ENCODE measurements at regions not wholly inside any gene's neighbourhood (a gene's known extent, or its start where the extent isn't known, plus 50 kb on each side); places are given as distances from the start of the nearest gene placed in this dataset.

DNA sequence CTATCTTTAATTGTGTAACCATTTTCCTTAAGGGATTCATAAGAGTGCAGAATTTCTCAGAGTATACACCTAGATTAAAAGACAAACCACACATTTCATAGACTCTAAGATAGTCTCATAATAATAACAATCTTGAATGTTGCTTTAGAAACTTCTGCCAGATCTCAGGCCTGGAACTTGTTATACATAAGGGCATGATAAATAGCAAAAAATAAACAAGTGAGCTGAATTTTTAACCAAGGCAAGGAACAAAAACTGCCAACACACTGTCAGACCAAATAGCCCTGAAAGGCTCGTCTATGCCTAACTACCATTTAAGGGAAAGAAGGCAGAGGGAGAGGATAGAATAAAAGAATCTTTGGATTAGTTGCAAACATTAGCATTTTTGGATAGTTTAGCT lies 65.8 kb upstream of the SEMA3C start:
- Mint-ChIP-seq H3K4me3 (ENCODE audit: unreplicated experiment) (no peak overlapping the region), H3K36me3 (ENCODE audit: insufficient read depth, unreplicated experiment) (no peaks in the 10 kb centered on the region), H3K27me3 (ENCODE audit: insufficient read depth, unreplicated experiment) (no peaks in the 10 kb centered on the region), H3K4me1 (ENCODE audit: low read depth, unreplicated experiment) (no peaks in the 10 kb centered on the region), H3K27ac (ENCODE audit: unreplicated experiment) (no peak overlapping the region), H3K9me3 (ENCODE audit: unreplicated experiment) (no peaks in the 10 kb centered on the region)
- POLR2A ChIA-PET = no interaction called here
- TF ChIP-seq, protein P1, sequence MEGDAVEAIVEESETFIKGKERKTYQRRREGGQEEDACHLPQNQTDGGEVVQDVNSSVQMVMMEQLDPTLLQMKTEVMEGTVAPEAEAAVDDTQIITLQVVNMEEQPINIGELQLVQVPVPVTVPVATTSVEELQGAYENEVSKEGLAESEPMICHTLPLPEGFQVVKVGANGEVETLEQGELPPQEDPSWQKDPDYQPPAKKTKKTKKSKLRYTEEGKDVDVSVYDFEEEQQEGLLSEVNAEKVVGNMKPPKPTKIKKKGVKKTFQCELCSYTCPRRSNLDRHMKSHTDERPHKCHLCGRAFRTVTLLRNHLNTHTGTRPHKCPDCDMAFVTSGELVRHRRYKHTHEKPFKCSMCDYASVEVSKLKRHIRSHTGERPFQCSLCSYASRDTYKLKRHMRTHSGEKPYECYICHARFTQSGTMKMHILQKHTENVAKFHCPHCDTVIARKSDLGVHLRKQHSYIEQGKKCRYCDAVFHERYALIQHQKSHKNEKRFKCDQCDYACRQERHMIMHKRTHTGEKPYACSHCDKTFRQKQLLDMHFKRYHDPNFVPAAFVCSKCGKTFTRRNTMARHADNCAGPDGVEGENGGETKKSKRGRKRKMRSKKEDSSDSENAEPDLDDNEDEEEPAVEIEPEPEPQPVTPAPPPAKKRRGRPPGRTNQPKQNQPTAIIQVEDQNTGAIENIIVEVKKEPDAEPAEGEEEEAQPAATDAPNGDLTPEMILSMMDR (IDR thresholded peaks at IDR 0.05; ENCODE audit: insufficient read depth in 1 of 2, low read depth in 1 of 2, low read length in 1 of 2, severe bottlenecking in 1 of 2, unreplicated experiment in 1 of 2) = no peak
- CTCF ChIA-PET = no interaction called here
- BruUV-seq (replicated peaks) = no TSS peak
- Histone ChIP-seq H3K9me3 (peaks cover 5% of the 10 kb centered on the region; the same call in 1 of the 2 replicates), H3K4me3 (ENCODE audit: low read depth, low read length) (no peak overlapping the region), H3K27me3 (replicated peaks; ENCODE audit: control insufficient read depth, insufficient read depth, low read length) (no peaks in the 10 kb centered on the region), H3K4me1 (no peaks in the 10 kb centered on the region), H3K36me3 (ENCODE audit: control insufficient read depth, insufficient read depth, low read length) (no peaks in the 10 kb centered on the region)
- DNase-seq = no peak
- intact Hi-C loops (cut with micrococcal nuclease; ENCODE audit: unreplicated experiment) = no loop called here

DNA sequence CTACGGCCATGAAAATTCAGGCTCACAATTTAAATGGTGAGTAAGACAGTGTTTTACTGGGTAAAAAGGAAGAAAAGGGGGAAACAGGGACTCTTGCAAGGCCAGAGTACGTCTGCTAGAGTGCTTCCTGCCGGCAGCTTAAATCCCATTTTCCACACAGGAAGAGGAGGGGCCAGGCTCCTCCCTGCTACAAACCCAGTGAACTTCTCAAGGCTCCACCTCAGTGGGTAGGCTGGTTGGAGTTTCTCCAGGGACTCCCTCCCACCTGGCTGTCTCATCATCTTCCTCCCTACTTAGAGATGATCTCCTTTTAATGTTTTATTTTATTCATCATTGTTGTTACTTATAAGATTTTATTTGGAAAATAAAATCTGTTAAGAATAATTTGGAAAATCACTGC lies 62.6 kb upstream of the SEMA3C start:
- CTCF ChIA-PET = no interaction called here
- no peaks in the 10 kb centered on the region for H3K4me1 ChIP-seq

DNA sequence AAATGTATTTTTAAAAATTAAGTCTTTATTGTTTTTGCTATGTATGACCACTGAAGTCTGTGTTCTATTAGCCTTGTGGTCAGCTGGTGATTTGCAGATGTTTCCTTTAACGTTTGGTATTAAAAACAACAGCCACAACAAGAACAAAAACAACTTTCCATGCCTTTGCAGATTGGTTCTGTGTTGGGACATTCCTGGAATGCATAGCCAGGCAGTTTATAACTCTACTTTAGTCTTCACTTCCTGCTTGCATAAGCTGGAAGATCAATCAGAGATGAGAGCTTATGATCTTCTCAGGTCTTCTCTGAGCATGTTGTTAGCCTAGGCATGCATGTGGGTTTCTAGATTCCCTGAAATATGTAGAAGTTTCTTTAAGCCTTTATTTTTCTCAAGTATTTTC lies 58.9 kb upstream of the SEMA3C start:
- POLR2A ChIA-PET = no interaction called here
- Histone ChIP-seq H3K27me3 (replicated peaks; ENCODE audit: control insufficient read depth, insufficient read depth, low read length) (no peaks in the 10 kb centered on the region), H3K9me3 (peaks cover 8% of the 10 kb centered on the region; the same call in 1 of the 2 replicates), H3K36me3 (ENCODE audit: control insufficient read depth, insufficient read depth, low read length) (no peaks in the 10 kb centered on the region), H3K4me3 (ENCODE audit: low read depth, low read length) (no peak overlapping the region), H3K4me1 (no peaks in the 10 kb centered on the region)
- H3K4me3 Mint-ChIP-seq (ENCODE audit: unreplicated experiment) = no peak overlapping the region
- H3K36me3 Mint-ChIP-seq (ENCODE audit: insufficient read depth, unreplicated experiment) = no peaks in the 10 kb centered on the region
- intact Hi-C loops (cut with micrococcal nuclease; ENCODE audit: unreplicated experiment) = no loop called here
- H3K4me1 Mint-ChIP-seq (ENCODE audit: low read depth, unreplicated experiment) = no peaks in the 10 kb centered on the region
- DNase-seq = no peak
- no peaks in the 10 kb centered on the region for H3K27me3 Mint-ChIP-seq (ENCODE audit: insufficient read depth, unreplicated experiment)
- TF ChIP-seq, protein P1 (IDR thresholded peaks at IDR 0.05; ENCODE audit: insufficient read depth in 1 of 2, low read depth in 1 of 2, low read length in 1 of 2, severe bottlenecking in 1 of 2, unreplicated experiment in 1 of 2) = no peak
- H3K27ac Mint-ChIP-seq (ENCODE audit: unreplicated experiment) = no peak overlapping the region
- CTCF ChIA-PET = no interaction called here
- peaks cover 26% of the 10 kb centered on the region for H3K9me3 Mint-ChIP-seq (ENCODE audit: unreplicated experiment)
- BruUV-seq (replicated peaks) = no TSS peak

More for the DNA sequence above, 62.6 kb upstream of the SEMA3C start:
- Mint-ChIP-seq H3K9me3 (ENCODE audit: unreplicated experiment) (peaks cover 12% of the 10 kb centered on the region), H3K4me1 (ENCODE audit: low read depth, unreplicated experiment) (no peaks in the 10 kb centered on the region), H3K27me3 (ENCODE audit: insufficient read depth, unreplicated experiment) (no peaks in the 10 kb centered on the region), H3K4me3 (ENCODE audit: unreplicated experiment) (no peak overlapping the region), H3K27ac (ENCODE audit: unreplicated experiment) (no peak overlapping the region), H3K36me3 (ENCODE audit: insufficient read depth, unreplicated experiment) (no peaks in the 10 kb centered on the region)
- H3K27me3 ChIP-seq (replicated peaks; ENCODE audit: control insufficient read depth, insufficient read depth, low read length) = no peaks in the 10 kb centered on the region
- TF ChIP-seq, protein P1 (IDR thresholded peaks at IDR 0.05; ENCODE audit: insufficient read depth in 1 of 2, low read depth in 1 of 2, low read length in 1 of 2, severe bottlenecking in 1 of 2, unreplicated experiment in 1 of 2) = no peak
- BruUV-seq (replicated peaks) = no TSS peak
- no peaks in the 10 kb centered on the region for H3K36me3 ChIP-seq (ENCODE audit: control insufficient read depth, insufficient read depth, low read length)
- intact Hi-C loops (cut with micrococcal nuclease; ENCODE audit: unreplicated experiment) = no loop called here
- POLR2A ChIA-PET = no interaction called here
- H3K4me3 ChIP-seq (ENCODE audit: low read depth, low read length) = no peak overlapping the region
- no peak for DNase-seq
- H3K9me3 ChIP-seq = peaks cover 5% of the 10 kb centered on the region; the same call in 1 of the 2 replicates
